DND-41 (cell line): ENCODE measurements at regions not wholly inside any gene's neighbourhood (a gene's known extent, or its start where the extent isn't known, plus 50 kb on each side); places are given as distances from the start of the nearest gene placed in this dataset.

Source experiments
- EZH2 ChIP-seq: IDR thresholded peaks from 3 replicates; pipeline ENCODE4 v1.6.1; 2012; ENCODE audit warnings: borderline replicate concordance, low read depth, mild to moderate bottlenecking, moderate library complexity, low read length, inconsistent platforms; ENCODE audit not compliant: severe bottlenecking
- TF ChIP-seq, protein P1 (sequence below): IDR thresholded peaks from 2 replicates; pipeline ENCODE4 v1.5.1; 2012; ENCODE audit warnings: borderline replicate concordance, low read length, moderate library complexity, mild to moderate bottlenecking; ENCODE audit not compliant: poor library complexity, severe bottlenecking; ENCODE audit errors: extremely low read depth

DNA sequence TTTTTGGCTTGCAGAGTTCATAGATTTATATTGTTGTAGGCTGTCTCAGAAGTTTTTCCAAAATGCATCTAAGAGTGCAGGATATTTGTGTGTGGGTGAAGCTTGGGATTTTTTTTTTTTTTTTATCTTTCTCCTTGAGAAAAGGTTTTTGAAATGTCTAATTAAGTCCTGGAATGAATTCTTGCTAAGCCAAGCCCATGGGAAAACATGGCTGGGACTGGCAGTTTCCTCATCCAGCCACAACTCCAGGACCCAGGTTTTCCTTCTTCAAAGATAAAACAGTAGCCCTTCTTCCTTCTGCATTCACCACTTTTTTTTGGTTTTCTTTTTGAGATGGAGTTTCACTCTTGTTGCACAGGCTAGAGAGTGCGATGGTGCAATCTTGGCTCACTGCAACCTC lies 242.5 kb upstream of the JAG1 start:
- TF ChIP-seq, protein P1, sequence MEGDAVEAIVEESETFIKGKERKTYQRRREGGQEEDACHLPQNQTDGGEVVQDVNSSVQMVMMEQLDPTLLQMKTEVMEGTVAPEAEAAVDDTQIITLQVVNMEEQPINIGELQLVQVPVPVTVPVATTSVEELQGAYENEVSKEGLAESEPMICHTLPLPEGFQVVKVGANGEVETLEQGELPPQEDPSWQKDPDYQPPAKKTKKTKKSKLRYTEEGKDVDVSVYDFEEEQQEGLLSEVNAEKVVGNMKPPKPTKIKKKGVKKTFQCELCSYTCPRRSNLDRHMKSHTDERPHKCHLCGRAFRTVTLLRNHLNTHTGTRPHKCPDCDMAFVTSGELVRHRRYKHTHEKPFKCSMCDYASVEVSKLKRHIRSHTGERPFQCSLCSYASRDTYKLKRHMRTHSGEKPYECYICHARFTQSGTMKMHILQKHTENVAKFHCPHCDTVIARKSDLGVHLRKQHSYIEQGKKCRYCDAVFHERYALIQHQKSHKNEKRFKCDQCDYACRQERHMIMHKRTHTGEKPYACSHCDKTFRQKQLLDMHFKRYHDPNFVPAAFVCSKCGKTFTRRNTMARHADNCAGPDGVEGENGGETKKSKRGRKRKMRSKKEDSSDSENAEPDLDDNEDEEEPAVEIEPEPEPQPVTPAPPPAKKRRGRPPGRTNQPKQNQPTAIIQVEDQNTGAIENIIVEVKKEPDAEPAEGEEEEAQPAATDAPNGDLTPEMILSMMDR: no peak
- no peak for TF ChIP-seq EZH2
